Ovary (tissue), 7 donors: ENCODE measurements at regions not wholly inside any gene's neighbourhood (a gene's known extent, or its start where the extent isn't known, plus 50 kb on each side); places are given as distances from the start of the nearest gene placed in this dataset.

Source experiments
- DNase-seq, 5 donors: peaks; one replicate each; pipeline ENCODE4 v3.0.0-alpha.2; 2019 to 2020
- H3K27ac ChIP-seq, 2 donors: fragments of 200-600 bp; one replicate each; pipeline versions ENCODE4 v1.5.1 to v1.8.0; 2019 to 2022
- H3K27me3 ChIP-seq: fragments of 200-600 bp; one replicate; pipeline ENCODE4 v1.8.0; 2022
- H3K36me3 ChIP-seq: fragments of 200-600 bp; sonication (generic); one replicate; pipeline ENCODE4 v1.5.1; 2019
- H3K4me1 ChIP-seq: one replicate; pipeline ENCODE4 v1.8.1; 2013; ENCODE audit warnings: mild to moderate bottlenecking, moderate library complexity; ENCODE audit not compliant: insufficient read depth
- H3K4me3 ChIP-seq: fragments of 200-600 bp; sonication (generic); one replicate; pipeline ENCODE4 v1.5.1; 2017
- H3K9me3 ChIP-seq, 2 donors: fragments of 200-600 bp in 1 of 2; sonication (generic) in 1 of 2; one replicate each; pipeline versions ENCODE4 v1.5.1 to v1.8.1; 2013 to 2019; ENCODE audit warnings: mild to moderate bottlenecking in 1 of 2, moderate library complexity in 1 of 2
- EP300 ChIP-seq: sonication (generic); formaldehyde crosslinking; IDR thresholded peaks from one replicate; pipeline ENCODE4 v1.6.1; 2017; ENCODE audit warnings: antibody characterized with exemption
- POLR2A ChIP-seq: fragments of 450-650 bp; IDR thresholded peaks from one replicate; pipeline ENCODE4 v1.6.1; 2017; ENCODE audit warnings: antibody characterized with exemption, mild to moderate bottlenecking, moderate library complexity
- WGBS, 3 donors: extraction: QIAGEN DNeasy Blood & Tissue Kit in 1 of 3; methylation state at CpG; one replicate each; pipeline versions ENCODE4 v1.1.5 to v1.1.7; 2013 to 2017; 5-methylcytosine and 5-hydroxymethylcytosine counted together
- intact Hi-C, 4 donors: fragments of 100-400 bp; cut with DNase I; formaldehyde crosslinking; loops; one replicate each; pipeline versions ENCODE4 v1.11.0 to v1.15.1; 2022 to 2023
- TF ChIP-seq, protein P1 (sequence below), 3 donors: fragments of 450-650 bp in 2 of 3; fragments of 200-600 bp in 1 of 3; IDR thresholded peaks; one replicate each; pipeline versions ENCODE4 v1.5.1 to v1.8.0; 2016 to 2022; ENCODE audit warnings: antibody characterized with exemption in 3 of 3, mild to moderate bottlenecking in 1 of 3
- donor health status: DM: no; HTN: no; CAD: no; lungs with moderate emphysema.
- donor health status: DM: no; HTN: no; CAD: no.
- donor health status: Bipolar disorder and iron deficiency.
- donor health status: DM: no; HTN: no; CAD: no.
- donor health status: DM: yes; HTN: yes; CAD: no.

- no peak for DNase-seq
- WGBS, 3 donors: 52 to 61% (median 58%) methylated on average over 6 of the region's 6 CpGs
- H3K4me3 ChIP-seq: no peak overlapping the region
- no peaks in the 10 kb centered on the region for H3K36me3 ChIP-seq
- H3K4me1 ChIP-seq: no peaks in the 10 kb centered on the region
- no peaks in the 10 kb centered on the region for H3K9me3 ChIP-seq
- intact Hi-C loops: no loop called here
- H3K27me3 ChIP-seq: no peaks in the 10 kb centered on the region
- H3K27ac ChIP-seq: no peak overlapping the region
- TF ChIP-seq POLR2A (no peak), EP300 (no peak)
- TF ChIP-seq, protein P1, sequence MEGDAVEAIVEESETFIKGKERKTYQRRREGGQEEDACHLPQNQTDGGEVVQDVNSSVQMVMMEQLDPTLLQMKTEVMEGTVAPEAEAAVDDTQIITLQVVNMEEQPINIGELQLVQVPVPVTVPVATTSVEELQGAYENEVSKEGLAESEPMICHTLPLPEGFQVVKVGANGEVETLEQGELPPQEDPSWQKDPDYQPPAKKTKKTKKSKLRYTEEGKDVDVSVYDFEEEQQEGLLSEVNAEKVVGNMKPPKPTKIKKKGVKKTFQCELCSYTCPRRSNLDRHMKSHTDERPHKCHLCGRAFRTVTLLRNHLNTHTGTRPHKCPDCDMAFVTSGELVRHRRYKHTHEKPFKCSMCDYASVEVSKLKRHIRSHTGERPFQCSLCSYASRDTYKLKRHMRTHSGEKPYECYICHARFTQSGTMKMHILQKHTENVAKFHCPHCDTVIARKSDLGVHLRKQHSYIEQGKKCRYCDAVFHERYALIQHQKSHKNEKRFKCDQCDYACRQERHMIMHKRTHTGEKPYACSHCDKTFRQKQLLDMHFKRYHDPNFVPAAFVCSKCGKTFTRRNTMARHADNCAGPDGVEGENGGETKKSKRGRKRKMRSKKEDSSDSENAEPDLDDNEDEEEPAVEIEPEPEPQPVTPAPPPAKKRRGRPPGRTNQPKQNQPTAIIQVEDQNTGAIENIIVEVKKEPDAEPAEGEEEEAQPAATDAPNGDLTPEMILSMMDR (IDR thresholded peaks at IDR 0.05): no peak
These were observed 314.3 kb downstream of the HHIPL2 start for GRCh38 chr1:222233444-222234158.

DNA sequence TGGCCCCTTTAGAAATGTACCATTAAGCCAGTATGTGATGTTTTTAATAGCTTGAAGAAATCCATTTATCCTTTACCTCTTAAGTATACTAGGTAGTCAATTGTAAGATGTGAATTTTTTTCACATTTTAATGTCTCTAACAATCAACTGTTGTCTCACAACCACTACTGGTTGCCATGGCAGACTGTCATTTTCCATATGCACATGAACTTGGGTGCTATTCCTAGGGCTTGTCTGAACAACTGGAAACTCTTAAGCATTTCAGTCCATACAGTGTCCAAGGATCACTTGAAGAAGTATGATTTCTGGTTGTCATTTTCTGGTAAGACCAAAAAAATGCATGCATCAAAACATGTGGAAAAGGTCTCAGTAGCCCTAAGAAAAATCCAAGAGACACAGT lies 315.1 kb downstream of the HHIPL2 start:
- Histone ChIP-seq H3K27ac (no peak overlapping the region), H3K36me3 (no peaks in the 10 kb centered on the region), H3K4me3 (no peak overlapping the region), H3K27me3 (no peaks in the 10 kb centered on the region), H3K4me1 (no peaks in the 10 kb centered on the region), H3K9me3 (no peaks in the 10 kb centered on the region)
- TF ChIP-seq POLR2A (no peak), EP300 (no peak)
- TF ChIP-seq, protein P1 (IDR thresholded peaks at IDR 0.05): no peak
- intact Hi-C loops: no loop called here
- DNase-seq: no peak

GRCh38 chr1:222229672-222230312 lies 318.1 kb downstream of the HHIPL2 start:
- Histone ChIP-seq H3K36me3 (no peaks in the 10 kb centered on the region), H3K4me3 (no peak overlapping the region), H3K27me3 (no peaks in the 10 kb centered on the region), H3K9me3 (no peaks in the 10 kb centered on the region), H3K27ac (no peak overlapping the region), H3K4me1 (no peaks in the 10 kb centered on the region)
- no peak for DNase-seq
- intact Hi-C loops: no loop called here
- WGBS, 3 donors: 26 to 48% (median 29%) methylated on average over 4 of the region's 4 CpGs
- TF ChIP-seq EP300 (no peak), POLR2A (no peak)
- TF ChIP-seq, protein P1 (IDR thresholded peaks at IDR 0.05): no peak

GRCh38 chr1:222225316-222225691 lies 322.6 kb downstream of the HHIPL2 start:
- TF ChIP-seq, protein P1 (IDR thresholded peaks at IDR 0.05): no peak
- TF ChIP-seq POLR2A (no peak), EP300 (no peak)
- DNase-seq: no peak
- 70 to 80% (median 75%) methylated on average over 4 of the region's 4 CpGs for WGBS, 3 donors
- no peaks in the 10 kb centered on the region for H3K27me3 ChIP-seq
- H3K36me3 ChIP-seq: no peaks in the 10 kb centered on the region
- no peak overlapping the region for H3K27ac ChIP-seq
- intact Hi-C loops: no loop called here
- H3K4me3 ChIP-seq: no peak overlapping the region
- no peaks in the 10 kb centered on the region for H3K9me3 ChIP-seq
- H3K4me1 ChIP-seq: no peaks in the 10 kb centered on the region
